ENCODE measurements at regions not wholly inside any gene's neighbourhood (a gene's known extent, or its start where the extent isn't known, plus 50 kb on each side); places are given as distances from the start of the nearest gene placed in this dataset.

GRCh38 chr14:85762526-85762925 is 232.6 kb downstream of the FLRT2 start:
- no peaks in the 10 kb centered on the region for H3K27me3 ChIP-seq (ENCODE audit: control insufficient read depth, insufficient read depth, low read length)
- H3K4me3 ChIP-seq (ENCODE audit: low read depth, low read length): no peak overlapping the region
- no peak for DNase-seq (ENCODE audit: low read depth)
- no peaks in the 10 kb centered on the region for H3K36me3 ChIP-seq (ENCODE audit: control insufficient read depth, insufficient read depth, low read length)
- TF ChIP-seq, protein P1, sequence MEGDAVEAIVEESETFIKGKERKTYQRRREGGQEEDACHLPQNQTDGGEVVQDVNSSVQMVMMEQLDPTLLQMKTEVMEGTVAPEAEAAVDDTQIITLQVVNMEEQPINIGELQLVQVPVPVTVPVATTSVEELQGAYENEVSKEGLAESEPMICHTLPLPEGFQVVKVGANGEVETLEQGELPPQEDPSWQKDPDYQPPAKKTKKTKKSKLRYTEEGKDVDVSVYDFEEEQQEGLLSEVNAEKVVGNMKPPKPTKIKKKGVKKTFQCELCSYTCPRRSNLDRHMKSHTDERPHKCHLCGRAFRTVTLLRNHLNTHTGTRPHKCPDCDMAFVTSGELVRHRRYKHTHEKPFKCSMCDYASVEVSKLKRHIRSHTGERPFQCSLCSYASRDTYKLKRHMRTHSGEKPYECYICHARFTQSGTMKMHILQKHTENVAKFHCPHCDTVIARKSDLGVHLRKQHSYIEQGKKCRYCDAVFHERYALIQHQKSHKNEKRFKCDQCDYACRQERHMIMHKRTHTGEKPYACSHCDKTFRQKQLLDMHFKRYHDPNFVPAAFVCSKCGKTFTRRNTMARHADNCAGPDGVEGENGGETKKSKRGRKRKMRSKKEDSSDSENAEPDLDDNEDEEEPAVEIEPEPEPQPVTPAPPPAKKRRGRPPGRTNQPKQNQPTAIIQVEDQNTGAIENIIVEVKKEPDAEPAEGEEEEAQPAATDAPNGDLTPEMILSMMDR (IDR thresholded peaks at IDR 0.05; ENCODE audit: insufficient read depth, low read length, poor library complexity, severe bottlenecking): no peak

- Histone ChIP-seq H3K4me3 (ENCODE audit: low read depth, low read length) (no peak overlapping the region), H3K36me3 (ENCODE audit: control insufficient read depth, insufficient read depth, low read length) (no peaks in the 10 kb centered on the region), H3K27me3 (ENCODE audit: control insufficient read depth, insufficient read depth, low read length) (no peaks in the 10 kb centered on the region)
- TF ChIP-seq, protein P1 (IDR thresholded peaks at IDR 0.05; ENCODE audit: insufficient read depth, low read length, poor library complexity, severe bottlenecking): no peak
- DNase-seq (ENCODE audit: low read depth): no peak
Measured at GRCh38 chr14:85752175-85752574, 222.2 kb downstream of the FLRT2 start.

- DNase-seq (ENCODE audit: low read depth): no peak
- Histone ChIP-seq H3K36me3 (ENCODE audit: control insufficient read depth, insufficient read depth, low read length) (no peaks in the 10 kb centered on the region), H3K27me3 (ENCODE audit: control insufficient read depth, insufficient read depth, low read length) (no peaks in the 10 kb centered on the region), H3K4me3 (ENCODE audit: low read depth, low read length) (no peak overlapping the region)
- TF ChIP-seq, protein P1 (IDR thresholded peaks at IDR 0.05; ENCODE audit: insufficient read depth, low read length, poor library complexity, severe bottlenecking): no peak
Measured at GRCh38 chr14:85744573-85744972, 214.6 kb downstream of the FLRT2 start.

GRCh38 chr14:85732031-85732430 is 202.1 kb downstream of the FLRT2 start:
- Histone ChIP-seq H3K27me3 (ENCODE audit: control insufficient read depth, insufficient read depth, low read length) (no peaks in the 10 kb centered on the region), H3K36me3 (ENCODE audit: control insufficient read depth, insufficient read depth, low read length) (no peaks in the 10 kb centered on the region), H3K4me3 (ENCODE audit: low read depth, low read length) (no peak overlapping the region)
- TF ChIP-seq, protein P1 (IDR thresholded peaks at IDR 0.05; ENCODE audit: insufficient read depth, low read length, poor library complexity, severe bottlenecking): no peak
- DNase-seq (ENCODE audit: low read depth): no peak

- Histone ChIP-seq H3K27me3 (ENCODE audit: control insufficient read depth, insufficient read depth, low read length) (no peaks in the 10 kb centered on the region), H3K36me3 (ENCODE audit: control insufficient read depth, insufficient read depth, low read length) (no peaks in the 10 kb centered on the region), H3K4me3 (ENCODE audit: low read depth, low read length) (no peak overlapping the region)
- peak; percentile 29 for DNase-seq (ENCODE audit: low read depth)
- TF ChIP-seq, protein P1 (IDR thresholded peaks at IDR 0.05; ENCODE audit: insufficient read depth, low read length, poor library complexity, severe bottlenecking): no peak
Measured at GRCh38 chr14:85731186-85731585, 201.2 kb downstream of the FLRT2 start.

- TF ChIP-seq, protein P1 (IDR thresholded peaks at IDR 0.05; ENCODE audit: insufficient read depth, low read length, poor library complexity, severe bottlenecking): no peak
- no peaks in the 10 kb centered on the region for H3K36me3 ChIP-seq (ENCODE audit: control insufficient read depth, insufficient read depth, low read length)
- no peak for DNase-seq (ENCODE audit: low read depth)
- no peak overlapping the region for H3K4me3 ChIP-seq (ENCODE audit: low read depth, low read length)
- no peaks in the 10 kb centered on the region for H3K27me3 ChIP-seq (ENCODE audit: control insufficient read depth, insufficient read depth, low read length)
Measured at GRCh38 chr14:85728476-85729065, 198.6 kb downstream of the FLRT2 start.

Measured in kidney epithelial cell (primary cell).